CD4-positive, alpha-beta T cell treated with Interleukin-17A for 1 hour (primary cell): ENCODE measurements at regions not wholly inside any gene's neighbourhood (a gene's known extent, or its start where the extent isn't known, plus 50 kb on each side); places are given as distances from the start of the nearest gene placed in this dataset.
"Not testable (repeated sequence)": the region's sequence is repeated elsewhere in the genome, so short reads cannot be mapped to it uniquely, and the experiment has no call there.

Experiments used
- DNase-seq: peaks from one replicate; pipeline ENCODE4 v3.0.0-alpha.2; 2020

DNA sequence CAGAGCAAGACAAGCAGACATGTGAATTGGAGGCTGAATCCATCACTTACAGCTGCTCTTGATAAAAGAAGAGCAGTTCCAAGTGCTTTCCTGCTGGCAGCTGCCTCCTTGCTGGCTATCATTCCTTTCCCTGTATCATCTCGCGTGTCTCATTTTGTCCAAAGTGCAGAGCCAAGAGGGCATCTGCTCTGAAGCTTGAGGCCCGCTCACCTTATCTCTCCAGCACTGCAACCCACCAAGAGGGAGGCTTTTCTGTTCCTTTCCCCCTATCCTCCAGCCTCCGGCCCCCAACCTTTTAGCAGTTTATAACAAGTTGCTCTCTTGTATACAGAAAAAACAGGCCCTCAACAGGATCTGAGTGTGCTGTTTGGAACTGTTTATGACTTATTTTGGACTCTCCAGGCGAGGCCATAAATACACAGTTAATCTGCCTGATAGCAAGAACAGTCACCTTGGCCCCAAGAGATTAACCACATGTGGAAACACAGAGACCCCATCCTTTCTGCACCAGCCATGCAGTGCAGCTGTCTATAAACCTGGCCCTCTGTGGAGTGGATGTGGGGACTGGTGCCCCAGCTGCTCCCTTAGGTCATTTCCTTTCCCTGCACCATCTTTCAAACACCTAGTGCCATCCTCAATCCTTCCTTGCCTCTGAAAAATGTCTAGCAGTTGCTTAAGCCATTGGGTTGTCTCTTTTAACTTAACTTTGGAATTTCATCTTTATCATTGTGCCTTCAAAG lies 172.5 kb upstream of the FERMT1 start:
- no peak for DNase-seq

GRCh38 chr20:6287471-6287870 lies 164.6 kb upstream of the FERMT1 start:
- DNase-seq, result no peak

DNA sequence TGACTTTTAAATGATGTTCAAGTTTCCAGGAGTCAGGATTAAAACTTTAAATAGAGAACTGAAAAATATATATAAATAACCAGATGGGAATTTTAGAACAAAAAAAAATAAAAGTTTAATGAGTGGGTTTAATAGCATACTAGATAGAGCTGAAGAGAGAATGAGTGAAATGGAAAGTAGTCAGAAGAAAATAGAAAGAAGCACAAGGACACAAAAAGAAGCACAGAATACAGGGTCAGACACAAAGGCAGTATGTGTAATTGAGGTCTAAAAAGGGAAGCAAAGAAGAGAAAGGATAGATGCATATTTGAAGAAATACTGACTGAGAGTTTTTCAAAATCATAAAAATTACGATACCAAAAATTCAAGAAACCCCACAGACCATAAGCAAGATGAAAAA lies 159.8 kb upstream of the FERMT1 start:
- DNase-seq, result no peak

DNA sequence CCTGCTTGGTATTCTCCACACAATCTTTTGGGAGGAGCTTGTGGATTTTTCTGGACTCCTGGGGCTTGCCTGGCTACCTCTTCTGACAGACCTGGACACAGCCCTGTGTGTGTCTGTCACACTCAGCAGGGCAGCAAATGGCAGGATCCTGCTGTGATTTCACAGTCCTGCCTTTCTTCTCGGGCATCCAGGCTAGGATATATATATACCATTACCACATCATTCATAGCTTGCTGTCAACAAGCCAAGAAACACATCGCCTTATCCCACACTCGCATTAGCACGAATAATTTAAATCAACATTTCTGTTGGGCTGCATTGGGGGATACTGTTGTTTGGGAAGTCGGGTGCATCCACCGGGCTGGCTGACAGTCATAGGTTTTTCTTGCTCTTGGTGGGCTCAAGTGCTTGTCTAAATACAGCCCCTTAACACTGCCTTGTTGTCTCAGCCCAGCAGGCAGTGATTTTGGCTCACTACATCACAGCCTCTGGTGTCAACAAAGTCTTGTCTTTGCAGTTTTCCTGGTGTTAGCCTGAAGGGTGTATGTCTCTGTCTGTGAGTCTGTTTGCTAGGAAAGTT lies 154.9 kb upstream of the FERMT1 start:
- no peak for DNase-seq

DNA sequence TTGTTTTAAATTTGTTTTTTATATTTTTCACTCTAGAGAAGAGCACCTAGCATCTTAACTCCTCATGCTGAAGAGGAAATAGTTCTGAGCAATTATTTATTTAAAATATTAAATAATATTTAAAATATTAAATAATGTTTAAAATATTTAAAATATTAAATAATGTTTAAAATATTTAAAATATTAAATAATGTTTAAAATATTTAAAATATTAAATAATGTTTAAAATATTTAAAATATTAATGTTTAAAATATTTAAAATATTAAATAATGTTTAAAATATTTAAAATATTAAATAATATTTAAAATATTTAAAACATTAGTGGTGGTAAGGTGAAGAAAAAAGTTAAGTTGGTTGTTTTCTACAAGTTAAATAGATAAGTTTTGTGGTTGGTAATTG lies 147.6 kb upstream of the FERMT1 start:
- not testable (repeated sequence) for DNase-seq

DNA sequence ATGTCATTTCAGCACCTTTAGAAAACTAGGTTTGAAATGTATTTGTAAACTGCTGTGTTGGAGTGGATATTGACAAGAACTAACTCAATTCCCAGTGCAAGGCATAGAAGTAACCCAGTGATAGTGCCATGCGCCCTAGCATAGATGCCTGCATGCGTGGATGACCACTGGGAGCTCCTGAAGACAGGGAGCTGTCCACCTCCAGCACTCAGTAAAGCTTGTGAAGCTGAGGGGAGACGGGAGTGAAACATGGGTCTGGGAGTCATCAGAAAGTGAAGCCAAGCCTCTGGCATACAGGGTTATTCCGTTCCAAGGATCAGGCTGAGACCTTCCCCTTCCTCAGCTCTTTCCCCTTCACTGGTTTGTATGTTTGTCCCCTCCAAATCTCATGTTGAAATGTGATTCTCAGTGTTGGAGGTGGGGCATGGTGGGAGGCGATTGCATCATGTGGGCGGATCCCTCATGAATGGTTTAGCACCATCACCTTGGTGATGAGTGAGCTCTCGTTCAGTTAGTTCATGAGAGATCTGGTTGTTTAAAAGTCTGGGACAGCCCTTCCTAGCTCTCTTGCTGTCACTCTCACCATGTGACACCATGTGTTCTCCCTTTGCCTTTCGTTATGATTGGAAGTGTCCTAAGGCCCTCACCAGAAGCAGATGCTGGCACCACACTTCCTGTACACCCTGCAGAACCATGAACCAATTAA lies 146.5 kb upstream of the FERMT1 start:
- no peak for DNase-seq

GRCh38 chr20:6265204-6265904 lies 142.5 kb upstream of the FERMT1 start:
- no peak for DNase-seq

GRCh38 chr20:6253396-6253795 lies 130.6 kb upstream of the FERMT1 start:
- DNase-seq, result no peak

DNA sequence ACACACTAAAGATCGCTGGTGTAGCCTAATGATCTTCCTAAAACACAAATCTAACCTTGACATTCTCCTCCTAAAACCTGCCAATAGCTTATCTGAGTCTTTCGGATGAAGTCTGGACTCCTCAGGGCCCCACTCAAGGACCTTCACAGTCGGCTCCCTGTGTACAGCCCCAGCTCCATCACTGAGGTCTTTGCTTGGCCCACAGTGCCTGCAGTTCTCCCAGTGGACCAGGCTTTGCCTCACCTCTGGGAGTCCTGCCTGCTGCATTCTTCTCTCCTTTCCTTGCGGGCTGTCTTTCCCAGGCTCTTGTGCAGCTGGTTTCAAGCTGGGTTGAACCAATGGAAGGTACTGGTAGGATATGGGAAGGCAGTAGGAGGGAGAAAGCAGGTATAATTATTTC lies 122.6 kb upstream of the FERMT1 start:
- DNase-seq, result no peak

DNA sequence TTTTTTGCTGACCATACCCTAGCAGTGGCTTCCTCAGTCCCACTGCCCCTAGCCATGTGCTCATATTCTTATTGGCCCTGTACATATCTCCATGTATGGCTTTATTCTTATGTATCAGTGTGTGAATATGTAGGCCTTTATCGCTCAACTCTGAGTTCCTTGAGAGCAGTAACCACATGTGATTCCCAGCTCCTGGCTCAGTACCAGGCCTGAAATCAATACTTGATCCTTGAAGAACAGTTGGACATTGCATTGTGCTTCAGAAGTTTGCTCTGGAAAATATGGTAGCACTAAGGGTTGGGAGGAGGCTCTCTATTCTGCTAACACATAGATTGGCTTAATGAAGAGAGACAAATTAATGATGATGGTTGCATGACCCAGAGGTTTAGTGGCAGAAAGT lies 118.8 kb upstream of the FERMT1 start:
- no peak for DNase-seq

GRCh38 chr20:6240059-6240458 lies 117.2 kb upstream of the FERMT1 start:
- no peak for DNase-seq

GRCh38 chr20:6238421-6238820 lies 115.6 kb upstream of the FERMT1 start:
- DNase-seq, result no peak

DNA sequence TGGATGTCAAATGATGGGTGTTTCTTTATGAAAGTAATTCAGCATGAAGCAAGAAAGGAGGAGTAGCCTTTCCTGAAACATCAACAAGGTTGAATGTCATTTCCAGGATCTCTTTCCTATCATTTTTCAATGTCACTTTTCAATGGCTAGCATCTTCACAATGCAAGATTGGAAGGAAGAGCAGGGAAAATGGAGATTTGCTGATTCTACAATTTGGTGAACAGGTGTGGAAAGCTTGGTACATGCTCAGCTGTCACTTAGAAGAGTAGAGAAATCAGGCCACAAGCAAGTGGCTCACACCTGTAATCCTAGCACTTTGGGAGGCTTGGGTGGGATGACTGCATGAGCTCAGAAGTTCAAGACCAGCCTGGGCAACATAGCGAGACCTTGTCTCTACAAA lies 112.7 kb upstream of the FERMT1 start:
- no peak for DNase-seq

GRCh38 chr20:6232436-6232835 lies 109.6 kb upstream of the FERMT1 start:
- no peak for DNase-seq

GRCh38 chr20:6231556-6231955 lies 108.7 kb upstream of the FERMT1 start:
- DNase-seq, result no peak

- DNase-seq, result no peak
These were observed 105.5 kb upstream of the FERMT1 start for GRCh38 chr20:6228302-6228843.

DNA sequence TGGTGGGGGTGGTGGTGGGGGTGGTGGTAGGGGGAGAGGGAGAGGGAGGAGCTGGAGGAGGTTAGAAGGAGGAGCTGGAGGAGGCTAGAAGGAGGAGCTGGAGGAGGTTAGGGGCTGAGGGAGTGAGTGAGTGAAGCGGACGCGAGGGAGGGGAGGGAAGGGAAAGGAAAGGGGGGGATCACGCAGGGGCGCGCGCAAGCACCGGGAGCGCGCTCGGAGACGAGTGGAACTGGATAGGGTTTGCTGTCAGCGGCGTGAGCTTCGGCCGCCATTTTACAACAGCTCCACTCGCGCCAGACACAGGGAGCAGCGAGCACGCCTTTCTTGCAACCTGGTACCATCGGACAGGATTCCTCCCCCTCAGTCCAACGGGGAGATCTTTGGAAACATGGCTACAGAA lies 90.5 kb upstream of the FERMT1 start:
- DNase-seq, result no peak

DNA sequence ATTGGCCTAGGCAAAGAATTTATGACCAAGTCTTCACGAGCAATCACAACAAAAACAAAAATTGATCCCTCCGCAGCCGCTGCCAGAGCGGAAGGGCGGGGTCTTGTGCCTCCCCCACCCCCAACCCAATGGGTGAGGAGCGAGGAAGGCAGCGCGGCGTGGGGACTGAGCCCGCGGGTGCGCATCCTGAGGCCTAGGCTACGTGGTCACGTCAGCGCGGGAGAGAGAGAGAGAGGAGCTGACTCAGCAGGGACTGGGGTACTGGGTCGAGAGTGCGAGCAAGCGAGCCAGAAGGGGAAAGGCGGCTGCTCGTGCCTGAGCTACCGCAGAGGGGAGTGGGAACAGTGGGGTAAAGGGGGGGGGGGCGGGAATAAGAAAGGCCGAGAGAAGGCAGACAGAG lies 90.1 kb upstream of the FERMT1 start:
- no peak for DNase-seq

DNA sequence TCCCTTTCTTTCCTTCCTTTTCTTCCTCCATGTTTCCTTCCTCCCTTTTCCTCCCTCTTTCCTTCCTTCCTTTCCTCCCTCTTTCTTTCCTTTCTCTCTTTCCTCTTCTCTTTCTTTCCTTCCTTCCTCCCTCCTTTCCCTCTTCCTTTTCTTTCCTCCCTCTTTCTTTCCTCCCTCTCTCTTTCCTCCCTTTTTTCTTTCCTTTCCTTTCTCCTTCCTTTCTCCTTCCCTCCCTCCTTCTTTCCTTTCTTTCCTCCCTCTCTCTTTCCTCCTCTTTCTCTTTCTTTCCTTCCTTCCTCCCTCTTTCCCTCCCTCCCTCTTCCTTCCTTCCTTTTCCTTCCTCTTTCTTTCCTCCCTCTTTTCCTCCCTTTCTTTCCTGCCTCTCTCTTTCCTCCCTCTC lies 86.3 kb upstream of the FERMT1 start:
- no peak for DNase-seq

DNA sequence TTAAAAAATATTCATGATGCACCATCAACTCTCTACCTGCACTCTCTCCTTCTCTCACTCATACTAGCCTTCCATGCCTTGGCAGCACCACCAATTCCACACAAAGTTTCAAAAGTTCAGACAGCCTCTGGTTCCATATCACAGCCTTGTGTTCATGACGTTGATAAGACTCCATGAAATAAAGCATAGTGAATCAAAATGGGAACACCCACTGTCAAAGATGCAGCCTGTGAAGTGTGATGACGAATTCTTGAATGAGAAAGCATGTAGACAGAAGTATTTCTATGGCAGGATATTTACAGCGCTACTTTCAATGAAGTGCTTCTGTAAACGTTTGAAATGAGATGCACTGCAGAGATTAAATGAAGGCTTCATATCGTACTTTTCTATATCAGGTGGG lies 77.3 kb upstream of the FERMT1 start:
- no peak for DNase-seq

- no peak for DNase-seq
These were observed 62.4 kb upstream of the FERMT1 start for GRCh38 chr20:6185268-6185667.

DNA sequence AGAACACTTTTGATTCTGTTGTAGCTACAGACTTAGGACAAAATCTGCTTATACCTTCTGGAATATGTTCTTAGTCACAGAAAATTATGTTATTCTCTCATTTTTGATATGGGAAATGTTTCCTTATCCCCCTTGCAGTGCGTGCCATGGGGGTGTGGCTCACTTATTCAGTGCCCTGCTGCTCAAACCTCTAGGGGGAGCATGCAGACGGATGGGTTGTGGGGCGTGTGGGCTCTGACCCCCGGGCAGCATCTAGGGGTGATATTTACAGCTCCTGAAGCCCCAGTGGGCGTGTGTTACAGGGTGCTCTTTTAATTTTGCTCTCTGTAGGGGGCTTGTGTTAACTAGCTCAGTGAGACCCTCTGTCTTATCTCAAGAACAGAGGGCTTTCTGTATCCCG lies 61.3 kb upstream of the FERMT1 start:
- no peak for DNase-seq

DNA sequence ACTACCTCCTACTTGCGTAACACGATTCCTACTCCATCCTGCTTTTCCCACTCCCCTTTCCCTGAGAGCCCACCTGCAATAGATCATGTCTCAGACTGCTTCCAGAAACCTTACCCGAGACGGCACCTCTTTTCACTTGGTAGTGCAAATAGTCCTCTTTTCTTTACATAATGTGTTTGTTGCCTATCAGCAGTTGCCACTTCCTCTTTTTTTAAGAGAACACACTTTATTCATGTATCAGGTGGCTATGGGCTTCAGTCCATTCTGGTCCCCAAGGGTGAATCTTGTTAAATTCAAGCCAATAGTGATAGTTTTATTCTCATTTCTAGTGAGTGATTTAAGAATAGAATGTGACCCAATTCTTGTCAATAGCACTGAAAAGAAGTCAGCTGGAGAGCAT lies 57.7 kb upstream of the FERMT1 start:
- no peak for DNase-seq

DNA sequence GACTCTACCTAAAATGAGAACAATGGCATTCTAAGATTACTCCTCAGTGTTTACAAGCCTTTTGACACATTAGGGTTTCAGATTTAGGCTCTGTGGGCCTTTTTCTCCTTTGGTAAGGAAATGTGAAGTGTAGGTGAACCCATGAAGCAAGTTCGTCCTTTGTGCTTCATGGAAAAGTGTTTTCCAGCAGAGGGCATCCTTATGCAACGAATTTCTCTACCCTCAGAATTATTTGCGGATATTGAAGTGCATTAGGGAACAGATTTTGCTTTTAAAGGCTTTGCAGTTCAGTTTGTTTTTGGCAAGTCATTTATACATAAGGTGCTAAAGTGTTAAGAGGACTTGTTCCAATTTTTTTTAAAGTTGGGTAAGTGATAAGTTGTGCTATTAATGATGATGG lies 55.7 kb upstream of the FERMT1 start:
- no peak for DNase-seq
